ENCODE measurements at regions not wholly inside any gene's neighbourhood (a gene's known extent, or its start where the extent isn't known, plus 50 kb on each side); places are given as distances from the start of the nearest gene placed in this dataset.
"Not testable (repeated sequence)": the region's sequence is repeated elsewhere in the genome, so short reads cannot be mapped to it uniquely, and the experiment has no call there.

- Mint-ChIP-seq H3K9me3 (peaks cover 9% of the 10 kb centered on the region), H3K4me1 (ENCODE audit: low read depth) (no peaks in the 10 kb centered on the region), H3K4me3 (no peak overlapping the region), H3K36me3 (ENCODE audit: low read depth) (no peaks in the 10 kb centered on the region), H3K27me3 (peaks cover 5% of the 10 kb centered on the region), H3K27ac (no peak overlapping the region)
- intact Hi-C loops (cut with micrococcal nuclease) = no loop called here
These were observed 204.0 kb upstream of the PITRM1 start for GRCh38 chr10:3376631-3377030.

- H3K9me3 Mint-ChIP-seq = peaks cover 7% of the 10 kb centered on the region
- peak overlapping the region; percentile 1 for H3K27ac Mint-ChIP-seq
- intact Hi-C loops (cut with micrococcal nuclease) = no loop called here
- H3K36me3 Mint-ChIP-seq (ENCODE audit: low read depth) = no peaks in the 10 kb centered on the region
- H3K27me3 Mint-ChIP-seq = peaks cover 4% of the 10 kb centered on the region
- no peak overlapping the region for H3K4me3 Mint-ChIP-seq
- H3K4me1 Mint-ChIP-seq (ENCODE audit: low read depth) = no peaks in the 10 kb centered on the region
These were observed 202.9 kb upstream of the PITRM1 start for GRCh38 chr10:3375505-3375904.

- H3K27ac Mint-ChIP-seq = no peak overlapping the region
- no peak overlapping the region for H3K4me3 Mint-ChIP-seq
- no peaks in the 10 kb centered on the region for H3K36me3 Mint-ChIP-seq (ENCODE audit: low read depth)
- H3K4me1 Mint-ChIP-seq (ENCODE audit: low read depth) = no peaks in the 10 kb centered on the region
- intact Hi-C loops (cut with micrococcal nuclease) = no loop called here
- H3K27me3 Mint-ChIP-seq = peaks cover 4% of the 10 kb centered on the region
- H3K9me3 Mint-ChIP-seq = peaks cover 7% of the 10 kb centered on the region
These were observed 202.3 kb upstream of the PITRM1 start for GRCh38 chr10:3374914-3375313.

GRCh38 chr10:3373374-3374027, 200.9 kb upstream of the PITRM1 start:
- not testable (repeated sequence) for H3K4me3 Mint-ChIP-seq; H3K36me3 Mint-ChIP-seq (ENCODE audit: low read depth); H3K9me3 Mint-ChIP-seq

GRCh38 chr10:3372281-3372680, 199.7 kb upstream of the PITRM1 start:
- H3K36me3 Mint-ChIP-seq (ENCODE audit: low read depth) = no peaks in the 10 kb centered on the region
- no peaks in the 10 kb centered on the region for H3K9me3 Mint-ChIP-seq
- intact Hi-C loops (cut with micrococcal nuclease) = no loop called here
- no peak overlapping the region for H3K4me3 Mint-ChIP-seq
- no peak overlapping the region for H3K27ac Mint-ChIP-seq
- peaks cover 4% of the 10 kb centered on the region for H3K27me3 Mint-ChIP-seq
- peaks cover 5% of the 10 kb centered on the region for H3K4me1 Mint-ChIP-seq (ENCODE audit: low read depth)

More at GRCh38 chr10:3373374-3374027, 200.9 kb upstream of the PITRM1 start:
- intact Hi-C loops (cut with micrococcal nuclease); H3K4me1 Mint-ChIP-seq (ENCODE audit: low read depth); H3K27ac Mint-ChIP-seq; H3K27me3 Mint-ChIP-seq: not testable (repeated sequence)

- H3K4me1 Mint-ChIP-seq (ENCODE audit: low read depth); H3K36me3 Mint-ChIP-seq (ENCODE audit: low read depth); H3K27ac Mint-ChIP-seq; H3K27me3 Mint-ChIP-seq; H3K4me3 Mint-ChIP-seq; intact Hi-C loops (cut with micrococcal nuclease); H3K9me3 Mint-ChIP-seq: not testable (repeated sequence)
These were observed 199.0 kb upstream of the PITRM1 start for GRCh38 chr10:3371624-3372023.

GRCh38 chr10:3366735-3367405, 194.3 kb upstream of the PITRM1 start:
- H3K27me3 Mint-ChIP-seq = no peaks in the 10 kb centered on the region
- intact Hi-C loops (cut with micrococcal nuclease) = no loop called here
- H3K36me3 Mint-ChIP-seq (ENCODE audit: low read depth) = no peaks in the 10 kb centered on the region
- H3K4me1 Mint-ChIP-seq (ENCODE audit: low read depth) = peaks cover 5% of the 10 kb centered on the region
- H3K4me3 Mint-ChIP-seq = no peak overlapping the region
- H3K9me3 Mint-ChIP-seq = peaks cover 6% of the 10 kb centered on the region
- no peak overlapping the region for H3K27ac Mint-ChIP-seq

GRCh38 chr10:3366043-3366442, 193.5 kb upstream of the PITRM1 start:
- Mint-ChIP-seq H3K4me1 (ENCODE audit: low read depth) (peaks cover 5% of the 10 kb centered on the region), H3K27ac (no peak overlapping the region), H3K9me3 (peaks cover 14% of the 10 kb centered on the region), H3K27me3 (no peaks in the 10 kb centered on the region), H3K4me3 (no peak overlapping the region), H3K36me3 (ENCODE audit: low read depth) (no peaks in the 10 kb centered on the region)
- intact Hi-C loops (cut with micrococcal nuclease) = no loop called here

GRCh38 chr10:3365630-3366029, 193.0 kb upstream of the PITRM1 start:
- intact Hi-C loops (cut with micrococcal nuclease) = no loop called here
- H3K4me1 Mint-ChIP-seq (ENCODE audit: low read depth) = peaks cover 5% of the 10 kb centered on the region
- H3K27me3 Mint-ChIP-seq = no peaks in the 10 kb centered on the region
- H3K36me3 Mint-ChIP-seq (ENCODE audit: low read depth) = no peaks in the 10 kb centered on the region
- H3K4me3 Mint-ChIP-seq = no peak overlapping the region
- H3K27ac Mint-ChIP-seq = no peak overlapping the region
- H3K9me3 Mint-ChIP-seq = peaks cover 18% of the 10 kb centered on the region

GRCh38 chr10:3364768-3365480, 192.3 kb upstream of the PITRM1 start:
- H3K36me3 Mint-ChIP-seq (ENCODE audit: low read depth) = no peaks in the 10 kb centered on the region
- intact Hi-C loops (cut with micrococcal nuclease) = no loop called here
- H3K4me1 Mint-ChIP-seq (ENCODE audit: low read depth) = peaks cover 5% of the 10 kb centered on the region
- no peak overlapping the region for H3K27ac Mint-ChIP-seq
- no peak overlapping the region for H3K4me3 Mint-ChIP-seq
- no peaks in the 10 kb centered on the region for H3K27me3 Mint-ChIP-seq
- peaks cover 25% of the 10 kb centered on the region for H3K9me3 Mint-ChIP-seq

GRCh38 chr10:3363311-3364045, 190.9 kb upstream of the PITRM1 start:
- intact Hi-C loops (cut with micrococcal nuclease) = no loop called here
- Mint-ChIP-seq H3K27ac (no peak overlapping the region), H3K4me1 (ENCODE audit: low read depth) (no peaks in the 10 kb centered on the region), H3K36me3 (ENCODE audit: low read depth) (peaks cover 2% of the 10 kb centered on the region), H3K27me3 (no peaks in the 10 kb centered on the region), H3K9me3 (peaks cover 33% of the 10 kb centered on the region), H3K4me3 (no peak overlapping the region)

- H3K4me1 Mint-ChIP-seq (ENCODE audit: low read depth) = no peaks in the 10 kb centered on the region
- peaks cover 39% of the 10 kb centered on the region for H3K9me3 Mint-ChIP-seq
- H3K36me3 Mint-ChIP-seq (ENCODE audit: low read depth) = peaks cover 6% of the 10 kb centered on the region
- intact Hi-C loops (cut with micrococcal nuclease) = no loop called here
- H3K27ac Mint-ChIP-seq = no peak overlapping the region
- H3K4me3 Mint-ChIP-seq = no peak overlapping the region
- H3K27me3 Mint-ChIP-seq = no peaks in the 10 kb centered on the region
These were observed 189.8 kb upstream of the PITRM1 start for GRCh38 chr10:3362394-3362793.

GRCh38 chr10:3361640-3362039, 189.1 kb upstream of the PITRM1 start:
- intact Hi-C loops (cut with micrococcal nuclease) = no loop called here
- Mint-ChIP-seq H3K9me3 (peaks cover 39% of the 10 kb centered on the region), H3K4me1 (ENCODE audit: low read depth) (no peaks in the 10 kb centered on the region), H3K27ac (no peak overlapping the region), H3K27me3 (no peaks in the 10 kb centered on the region), H3K36me3 (ENCODE audit: low read depth) (peaks cover 6% of the 10 kb centered on the region), H3K4me3 (no peak overlapping the region)

GRCh38 chr10:3357737-3358136, 185.2 kb upstream of the PITRM1 start:
- Mint-ChIP-seq H3K4me3 (no peak overlapping the region), H3K27me3 (no peaks in the 10 kb centered on the region), H3K36me3 (ENCODE audit: low read depth) (peaks cover 6% of the 10 kb centered on the region), H3K9me3 (peaks cover 62% of the 10 kb centered on the region), H3K4me1 (ENCODE audit: low read depth) (peaks cover 11% of the 10 kb centered on the region), H3K27ac (no peak overlapping the region)
- intact Hi-C loops (cut with micrococcal nuclease) = no loop called here
